LoVo (cell line): ENCODE measurements at regions not wholly inside any gene's neighbourhood (a gene's known extent, or its start where the extent isn't known, plus 50 kb on each side); places are given as distances from the start of the nearest gene placed in this dataset.

ENCODE experiments used
- DNase-seq: peaks from one replicate; pipeline ENCODE4 v3.0.0-alpha.2; 2016; ENCODE audit warnings: low spot score

GRCh38 chr2:147408357-147408756, 436.5 kb upstream of the ACVR2A start:
- no peak for DNase-seq

GRCh38 chr2:147405651-147406050, 439.2 kb upstream of the ACVR2A start:
- no peak for DNase-seq

- DNase-seq = no peak
These were observed 445.8 kb upstream of the ACVR2A start for GRCh38 chr2:147398996-147399395.

GRCh38 chr2:147398301-147398700, 446.5 kb upstream of the ACVR2A start:
- no peak for DNase-seq

GRCh38 chr2:147396890-147397289, 447.9 kb upstream of the ACVR2A start:
- DNase-seq = no peak

GRCh38 chr2:147394179-147394790, 450.5 kb upstream of the ACVR2A start:
- DNase-seq = no peak

- no peak for DNase-seq
These were observed 452.6 kb upstream of the ACVR2A start for GRCh38 chr2:147392180-147392579.

- DNase-seq = no peak
These were observed 454.4 kb upstream of the ACVR2A start for GRCh38 chr2:147390475-147390874.

- no peak for DNase-seq
These were observed 455.6 kb upstream of the ACVR2A start for GRCh38 chr2:147389218-147389617.

GRCh38 chr2:147388217-147388616, 456.6 kb upstream of the ACVR2A start:
- no peak for DNase-seq

GRCh38 chr2:147386284-147386683, 458.5 kb upstream of the ACVR2A start:
- no peak for DNase-seq

GRCh38 chr2:147385600-147385999, 459.2 kb upstream of the ACVR2A start:
- no peak for DNase-seq

GRCh38 chr2:147384659-147385058, 460.2 kb upstream of the ACVR2A start:
- no peak for DNase-seq

- peak; percentile 8 for DNase-seq
These were observed 462.4 kb upstream of the ACVR2A start for GRCh38 chr2:147382322-147382948.

- DNase-seq = no peak
These were observed 466.4 kb upstream of the ACVR2A start for GRCh38 chr2:147378403-147378802.

- DNase-seq = no peak
These were observed 469.8 kb upstream of the ACVR2A start for GRCh38 chr2:147375073-147375472.

GRCh38 chr2:147374423-147374811, 470.4 kb upstream of the ACVR2A start:
- no peak for DNase-seq

GRCh38 chr2:147373800-147374422, 470.9 kb upstream of the ACVR2A start:
- DNase-seq = no peak

GRCh38 chr2:147368306-147368705, 476.5 kb upstream of the ACVR2A start:
- DNase-seq = no peak

GRCh38 chr2:147366279-147366678, 478.6 kb upstream of the ACVR2A start:
- no peak for DNase-seq

- DNase-seq = no peak
These were observed 479.2 kb upstream of the ACVR2A start for GRCh38 chr2:147365622-147366021.

GRCh38 chr2:147364597-147364996, 480.2 kb upstream of the ACVR2A start:
- DNase-seq = peak; percentile 22

GRCh38 chr2:147363181-147363580, 481.6 kb upstream of the ACVR2A start:
- DNase-seq = no peak

- DNase-seq = no peak
These were observed 486.5 kb upstream of the ACVR2A start for GRCh38 chr2:147358375-147358774.
